ENCODE measurements at regions not wholly inside any gene's neighbourhood (a gene's known extent, or its start where the extent isn't known, plus 50 kb on each side); places are given as distances from the start of the nearest gene placed in this dataset.
"Not testable (repeated sequence)": the region's sequence is repeated elsewhere in the genome, so short reads cannot be mapped to it uniquely, and the experiment has no call there.

- DNase-seq (ENCODE audit: low spot score): no peak
These were observed 301.0 kb upstream of the TLE3 start for GRCh38 chr15:70398694-70399093.

GRCh38 chr15:70396807-70397206 is 299.1 kb upstream of the TLE3 start:
- no peak for DNase-seq (ENCODE audit: low spot score)

GRCh38 chr15:70395164-70395563 is 297.4 kb upstream of the TLE3 start:
- DNase-seq (ENCODE audit: low spot score): no peak

GRCh38 chr15:70390723-70391122 is 293.0 kb upstream of the TLE3 start:
- no peak for DNase-seq (ENCODE audit: low spot score)

GRCh38 chr15:70387993-70388392 is 290.3 kb upstream of the TLE3 start:
- DNase-seq (ENCODE audit: low spot score): no peak

GRCh38 chr15:70387081-70387480 is 289.4 kb upstream of the TLE3 start:
- no peak for DNase-seq (ENCODE audit: low spot score)

GRCh38 chr15:70385711-70386110 is 288.0 kb upstream of the TLE3 start:
- DNase-seq (ENCODE audit: low spot score): no peak

GRCh38 chr15:70385052-70385451 is 287.3 kb upstream of the TLE3 start:
- DNase-seq (ENCODE audit: low spot score): no peak

GRCh38 chr15:70383856-70384255 is 286.1 kb upstream of the TLE3 start:
- no peak for DNase-seq (ENCODE audit: low spot score)

GRCh38 chr15:70382762-70383458 is 285.2 kb upstream of the TLE3 start:
- no peak for DNase-seq (ENCODE audit: low spot score)

- DNase-seq (ENCODE audit: low spot score): no peak
These were observed 284.5 kb upstream of the TLE3 start for GRCh38 chr15:70382009-70382749.

GRCh38 chr15:70379938-70380883 is 282.5 kb upstream of the TLE3 start:
- no peak for DNase-seq (ENCODE audit: low spot score)

- no peak for DNase-seq (ENCODE audit: low spot score)
These were observed 281.4 kb upstream of the TLE3 start for GRCh38 chr15:70379134-70379533.

- no peak for DNase-seq (ENCODE audit: low spot score)
These were observed 280.7 kb upstream of the TLE3 start for GRCh38 chr15:70378126-70379031.

- peak; percentile 31 for DNase-seq (ENCODE audit: low spot score)
These were observed 279.4 kb upstream of the TLE3 start for GRCh38 chr15:70376929-70377691.

- no peak for DNase-seq (ENCODE audit: low spot score)
These were observed 278.6 kb upstream of the TLE3 start for GRCh38 chr15:70376031-70376928.

GRCh38 chr15:70375586-70375985 is 277.9 kb upstream of the TLE3 start:
- DNase-seq (ENCODE audit: low spot score): no peak

- DNase-seq (ENCODE audit: low spot score): peak; percentile 69
These were observed 277.3 kb upstream of the TLE3 start for GRCh38 chr15:70375006-70375431.

GRCh38 chr15:70374096-70374495 is 276.4 kb upstream of the TLE3 start:
- no peak for DNase-seq (ENCODE audit: low spot score)

GRCh38 chr15:70373439-70373838 is 275.7 kb upstream of the TLE3 start:
- DNase-seq (ENCODE audit: low spot score): not testable (repeated sequence)

Data from kidney tubule cell (primary cell).